ENCODE measurements at regions not wholly inside any gene's neighbourhood (a gene's known extent, or its start where the extent isn't known, plus 50 kb on each side); places are given as distances from the start of the nearest gene placed in this dataset.

DNA sequence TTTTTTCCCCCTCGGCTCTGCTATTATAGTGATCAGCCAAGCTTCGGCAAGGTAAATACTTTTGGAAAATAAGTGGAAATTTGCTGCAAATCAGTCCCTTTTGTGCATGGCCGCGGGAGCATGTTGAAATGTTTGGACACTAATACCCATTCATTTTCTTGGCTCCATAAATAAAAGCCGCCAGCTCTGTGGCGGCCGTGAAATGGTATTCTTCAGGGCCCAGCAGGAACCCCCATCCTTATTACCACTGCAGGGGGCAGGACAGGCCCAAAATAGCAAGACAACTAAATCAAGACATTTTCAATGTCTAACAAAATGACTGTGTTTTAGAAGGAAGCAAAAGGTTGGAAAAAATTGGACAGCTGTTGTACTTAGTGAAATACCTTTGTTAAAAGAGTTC lies 362.3 kb downstream of the NR2F2 start:
- TF ChIP-seq, protein P1, sequence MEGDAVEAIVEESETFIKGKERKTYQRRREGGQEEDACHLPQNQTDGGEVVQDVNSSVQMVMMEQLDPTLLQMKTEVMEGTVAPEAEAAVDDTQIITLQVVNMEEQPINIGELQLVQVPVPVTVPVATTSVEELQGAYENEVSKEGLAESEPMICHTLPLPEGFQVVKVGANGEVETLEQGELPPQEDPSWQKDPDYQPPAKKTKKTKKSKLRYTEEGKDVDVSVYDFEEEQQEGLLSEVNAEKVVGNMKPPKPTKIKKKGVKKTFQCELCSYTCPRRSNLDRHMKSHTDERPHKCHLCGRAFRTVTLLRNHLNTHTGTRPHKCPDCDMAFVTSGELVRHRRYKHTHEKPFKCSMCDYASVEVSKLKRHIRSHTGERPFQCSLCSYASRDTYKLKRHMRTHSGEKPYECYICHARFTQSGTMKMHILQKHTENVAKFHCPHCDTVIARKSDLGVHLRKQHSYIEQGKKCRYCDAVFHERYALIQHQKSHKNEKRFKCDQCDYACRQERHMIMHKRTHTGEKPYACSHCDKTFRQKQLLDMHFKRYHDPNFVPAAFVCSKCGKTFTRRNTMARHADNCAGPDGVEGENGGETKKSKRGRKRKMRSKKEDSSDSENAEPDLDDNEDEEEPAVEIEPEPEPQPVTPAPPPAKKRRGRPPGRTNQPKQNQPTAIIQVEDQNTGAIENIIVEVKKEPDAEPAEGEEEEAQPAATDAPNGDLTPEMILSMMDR (IDR thresholded peaks at IDR 0.05): no peak
- no peak for TF ChIP-seq POLR2A (IDR thresholded peaks at IDR 0.05)

All from thyroid gland (tissue), 4 donors.